Tibial nerve (tissue), 4 donors: ENCODE measurements at regions not wholly inside any gene's neighbourhood (a gene's known extent, or its start where the extent isn't known, plus 50 kb on each side); places are given as distances from the start of the nearest gene placed in this dataset.
"Not testable (repeated sequence)": the region's sequence is repeated elsewhere in the genome, so short reads cannot be mapped to it uniquely, and the experiment has no call there.

Experiments used
- EP300 ChIP-seq, 2 donors: sonication (generic); formaldehyde crosslinking; IDR thresholded peaks; one replicate each; pipeline ENCODE4 v1.6.1; 2017; ENCODE audit warnings: antibody characterized with exemption in 2 of 2, mild to moderate bottlenecking in 1 of 2
- POLR2A ChIP-seq, 2 donors: fragments of 450-650 bp; IDR thresholded peaks; one replicate each; pipeline ENCODE4 v1.6.1; 2017; ENCODE audit warnings: antibody characterized with exemption in 2 of 2, mild to moderate bottlenecking in 2 of 2, moderate library complexity in 2 of 2
- TF ChIP-seq, protein P1 (sequence below), 5 experiments: fragments of 200-600 bp in 3 of 5; fragments of 450-650 bp in 2 of 5; sonication (generic) in 3 of 5; IDR thresholded peaks; one replicate each; pipeline ENCODE4 v1.5.1; 2016 to 2019; ENCODE audit warnings: antibody characterized with exemption in 5 of 5, mild to moderate bottlenecking in 3 of 5, moderate library complexity in 2 of 5

DNA sequence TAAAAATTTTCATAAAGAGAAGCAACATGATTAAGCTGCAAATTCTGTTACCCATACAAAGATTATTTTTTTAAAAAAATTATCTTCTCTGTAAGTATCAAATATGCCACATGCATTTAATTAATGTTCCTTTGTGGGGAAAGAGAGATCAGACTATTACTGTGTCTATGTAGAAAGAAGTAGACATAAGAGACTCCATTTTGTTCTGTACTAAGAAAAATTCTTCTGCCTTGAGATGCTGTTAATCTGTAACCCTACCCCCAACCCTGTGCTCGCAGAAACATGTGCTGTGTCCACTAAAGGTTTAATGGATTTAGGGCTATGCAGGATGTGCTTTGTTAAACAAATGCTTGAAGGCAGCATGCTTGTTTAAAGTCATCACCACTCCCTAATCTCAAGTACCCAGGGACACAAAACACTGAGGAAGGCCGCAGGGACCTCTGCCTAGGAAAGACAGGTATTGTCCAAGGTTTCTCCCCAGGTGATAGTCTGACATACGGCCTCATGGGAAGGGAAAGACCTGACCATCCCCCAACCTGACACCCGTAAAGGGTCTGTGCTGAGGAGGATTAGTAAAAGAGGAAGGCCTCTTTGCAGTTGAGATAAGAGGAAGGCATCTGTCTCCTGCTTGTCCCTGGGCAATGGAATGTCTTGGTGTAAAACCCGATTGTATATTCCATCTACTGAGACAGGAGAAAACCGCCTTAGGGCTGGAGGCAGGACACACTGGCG lies 1260.9 kb upstream of the RAG2 start:
- TF ChIP-seq, protein P1, sequence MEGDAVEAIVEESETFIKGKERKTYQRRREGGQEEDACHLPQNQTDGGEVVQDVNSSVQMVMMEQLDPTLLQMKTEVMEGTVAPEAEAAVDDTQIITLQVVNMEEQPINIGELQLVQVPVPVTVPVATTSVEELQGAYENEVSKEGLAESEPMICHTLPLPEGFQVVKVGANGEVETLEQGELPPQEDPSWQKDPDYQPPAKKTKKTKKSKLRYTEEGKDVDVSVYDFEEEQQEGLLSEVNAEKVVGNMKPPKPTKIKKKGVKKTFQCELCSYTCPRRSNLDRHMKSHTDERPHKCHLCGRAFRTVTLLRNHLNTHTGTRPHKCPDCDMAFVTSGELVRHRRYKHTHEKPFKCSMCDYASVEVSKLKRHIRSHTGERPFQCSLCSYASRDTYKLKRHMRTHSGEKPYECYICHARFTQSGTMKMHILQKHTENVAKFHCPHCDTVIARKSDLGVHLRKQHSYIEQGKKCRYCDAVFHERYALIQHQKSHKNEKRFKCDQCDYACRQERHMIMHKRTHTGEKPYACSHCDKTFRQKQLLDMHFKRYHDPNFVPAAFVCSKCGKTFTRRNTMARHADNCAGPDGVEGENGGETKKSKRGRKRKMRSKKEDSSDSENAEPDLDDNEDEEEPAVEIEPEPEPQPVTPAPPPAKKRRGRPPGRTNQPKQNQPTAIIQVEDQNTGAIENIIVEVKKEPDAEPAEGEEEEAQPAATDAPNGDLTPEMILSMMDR (IDR thresholded peaks at IDR 0.05), result not testable (repeated sequence)
- not testable (repeated sequence) for TF ChIP-seq POLR2A, EP300 (IDR thresholded peaks at IDR 0.05)
